H1 (cell line): ENCODE measurements at regions not wholly inside any gene's neighbourhood (a gene's known extent, or its start where the extent isn't known, plus 50 kb on each side); places are given as distances from the start of the nearest gene placed in this dataset.

Experiments used
- BCL11A ChIP-seq, 2 experiments: IDR thresholded peaks; one replicate each; pipeline ENCODE4 v1.6.1; 2011; ENCODE audit warnings: low read depth in 2 of 2, low read length in 2 of 2, mild to moderate bottlenecking in 2 of 2

DNA sequence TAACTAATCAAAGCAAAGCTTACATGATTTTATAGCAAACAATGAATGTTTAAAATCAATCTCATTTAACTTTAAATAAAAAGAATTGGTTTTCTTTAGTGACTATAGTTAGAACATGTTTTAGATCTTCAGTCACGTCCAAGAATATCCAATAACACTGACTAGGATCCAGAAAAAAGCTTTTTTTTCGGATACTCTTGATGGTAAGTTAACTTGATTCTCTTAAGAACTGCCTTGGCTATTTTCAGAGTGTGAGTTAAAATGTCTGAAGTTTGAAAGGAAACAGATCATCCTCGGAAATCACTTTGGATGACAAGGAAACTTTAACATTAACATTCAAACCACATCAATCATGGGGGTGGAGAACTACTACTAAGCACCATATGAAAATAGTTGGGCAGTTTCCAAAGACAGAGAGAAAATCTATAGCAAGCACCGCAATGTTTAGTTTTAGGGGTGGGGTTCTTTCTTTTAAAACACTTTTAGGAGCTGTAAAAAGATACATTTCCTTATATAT lies 83.7 kb upstream of the SLC27A6 start (continued):
- no peak for TF ChIP-seq BCL11A (IDR thresholded peaks at IDR 0.05; ENCODE audit: low read depth in 2 of 2, low read length in 2 of 2)
